ENCODE measurements at regions not wholly inside any gene's neighbourhood (a gene's known extent, or its start where the extent isn't known, plus 50 kb on each side); places are given as distances from the start of the nearest gene placed in this dataset.

- TF ChIP-seq CTCF (conservative IDR thresholded peaks at IDR 0.05; ENCODE audit: low read length) (no peak), EZH2phosphoT487 (IDR thresholded peaks at IDR 0.05; ENCODE audit: borderline replicate concordance, low read depth, low read length) (no peak)
These were observed 433.8 kb upstream of the DCN start for GRCh38 chr12:91616416-91616815.
